NCI-H1105 (cell line): ENCODE measurements at regions not wholly inside any gene's neighbourhood (a gene's known extent, or its start where the extent isn't known, plus 50 kb on each side); places are given as distances from the start of the nearest gene placed in this dataset.

ENCODE experiments used
- DNase-seq: peaks from one replicate; lab custom pipeline; 2025; lab: John Stamatoyannopoulos, UW

- DNase-seq: no peak
Measured at GRCh38 chr14:71467361-71467811, 464.8 kb upstream of the RGS6 start.

- DNase-seq: no peak
Measured at GRCh38 chr14:71468701-71469100, 463.5 kb upstream of the RGS6 start.

- DNase-seq: no peak
Measured at GRCh38 chr14:71469643-71470335, 462.4 kb upstream of the RGS6 start.

DNA sequence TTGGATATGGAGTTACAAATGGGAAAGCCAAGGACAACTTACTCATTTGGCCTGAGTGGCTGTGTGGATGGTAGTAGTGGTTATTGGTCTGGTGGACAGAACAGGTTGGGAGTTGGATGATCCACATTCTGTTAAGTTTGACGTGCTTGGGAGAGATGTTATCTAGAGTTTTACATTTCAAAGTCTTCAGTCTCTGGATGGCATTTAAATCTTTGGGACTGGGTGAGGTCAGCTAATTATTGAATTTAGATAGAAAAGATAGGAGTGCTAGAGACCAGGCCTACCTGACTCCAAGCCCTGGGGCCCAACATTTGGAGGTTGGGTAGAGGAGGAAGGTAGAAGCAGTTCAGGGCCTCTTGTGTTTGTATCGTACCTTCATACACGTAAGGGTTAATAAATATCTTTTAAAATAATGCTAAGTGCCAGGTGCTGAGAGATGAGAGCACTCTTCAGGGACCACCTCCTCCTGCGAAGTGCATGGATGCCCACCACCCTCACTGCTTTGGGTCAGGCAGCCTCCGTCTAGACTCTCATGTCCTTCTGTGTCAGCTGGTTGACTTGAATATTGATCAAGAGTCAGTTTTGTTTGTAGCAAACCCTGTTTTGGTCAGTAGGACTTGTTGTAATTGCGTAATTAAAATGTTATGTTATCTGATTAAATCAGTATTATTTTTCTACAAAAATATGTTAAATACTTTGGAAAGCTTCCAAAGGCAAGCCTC is 460.4 kb upstream of the RGS6 start:
- no peak for DNase-seq

DNA sequence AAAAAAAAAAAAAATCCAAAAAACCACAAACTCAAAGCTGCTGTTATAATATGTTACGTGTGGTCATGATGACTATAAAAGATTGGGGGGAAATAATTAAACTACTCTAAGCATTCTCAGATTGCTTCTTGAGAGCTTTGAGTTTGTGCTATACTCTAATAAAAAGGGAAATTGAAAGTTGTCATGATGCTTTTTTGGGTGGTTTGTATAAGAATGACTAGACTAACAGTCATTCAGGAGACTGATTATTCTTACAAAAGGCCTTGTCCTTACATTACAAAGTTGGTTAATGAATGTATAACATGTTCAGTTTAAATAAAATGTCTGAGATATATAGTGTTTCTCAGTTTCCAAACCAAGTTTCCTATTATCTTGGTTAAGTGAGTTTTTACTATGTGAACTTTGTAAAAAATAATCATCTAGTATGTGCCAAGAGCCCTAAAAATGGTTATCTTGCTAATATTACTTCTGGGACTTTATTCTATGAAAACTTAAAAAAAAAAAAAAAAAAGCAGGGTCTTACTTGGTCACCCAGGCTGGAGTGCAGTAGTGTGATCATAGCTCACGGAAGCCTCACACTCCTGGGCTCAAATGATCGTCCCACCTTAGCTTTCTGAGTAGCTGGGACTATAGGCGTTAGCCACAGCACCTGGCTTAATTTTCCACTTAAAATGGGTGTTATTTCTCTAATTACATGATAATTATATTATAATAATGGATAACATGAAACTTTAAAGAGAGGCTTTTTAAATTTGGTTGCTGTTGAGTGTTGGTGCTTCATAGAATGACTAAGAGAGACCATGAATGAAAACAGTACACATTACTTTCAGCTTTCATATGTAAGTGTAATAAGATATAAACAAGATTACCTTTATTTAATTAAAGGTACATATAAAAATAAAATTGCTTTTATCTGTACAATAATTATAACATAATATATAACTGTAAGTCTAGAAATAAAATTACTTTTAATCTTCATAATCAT is 459.6 kb upstream of the RGS6 start:
- no peak for DNase-seq

GRCh38 chr14:71473843-71474242 is 458.4 kb upstream of the RGS6 start:
- DNase-seq: no peak

GRCh38 chr14:71474301-71475265 is 457.6 kb upstream of the RGS6 start:
- peak; percentile 85 for DNase-seq

DNA sequence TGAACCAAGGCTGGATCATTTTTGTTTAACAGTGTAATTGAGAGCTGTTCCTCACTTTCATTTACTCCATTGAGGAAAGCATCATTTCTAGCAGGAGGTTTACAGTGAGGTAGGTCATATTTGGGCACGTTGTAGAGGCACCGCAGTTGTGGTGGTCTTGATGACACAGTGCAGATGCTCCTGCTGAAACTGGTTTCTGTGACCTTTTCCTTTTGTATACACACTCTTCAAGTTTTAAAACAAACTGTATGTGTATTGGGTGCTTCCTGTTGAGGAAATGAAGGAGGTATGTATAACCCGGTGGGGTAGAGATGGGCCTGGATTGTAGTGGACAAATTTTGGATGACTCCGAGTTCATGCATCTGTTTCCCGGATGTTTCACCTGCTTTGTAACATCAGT is 456.3 kb upstream of the RGS6 start:
- no peak for DNase-seq

DNA sequence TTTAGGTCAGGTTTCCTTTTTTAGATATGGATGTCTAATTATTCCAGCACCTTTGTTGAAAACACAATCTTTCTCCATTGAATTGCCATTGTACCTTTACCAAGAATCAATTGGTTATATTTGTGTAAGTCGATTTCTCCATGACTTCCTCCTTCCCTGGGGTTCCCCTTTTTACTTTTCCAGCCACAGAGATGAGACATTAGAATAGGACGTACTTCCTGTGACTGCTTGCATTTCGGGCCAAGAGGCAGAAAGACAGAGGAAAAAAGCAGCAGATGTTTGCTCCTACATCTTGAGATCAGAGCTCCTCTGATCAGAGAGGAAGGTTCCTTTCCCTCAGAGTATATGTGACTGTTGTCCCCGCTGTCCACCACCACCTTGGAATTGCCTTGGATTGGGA is 453.7 kb upstream of the RGS6 start:
- no peak for DNase-seq

DNA sequence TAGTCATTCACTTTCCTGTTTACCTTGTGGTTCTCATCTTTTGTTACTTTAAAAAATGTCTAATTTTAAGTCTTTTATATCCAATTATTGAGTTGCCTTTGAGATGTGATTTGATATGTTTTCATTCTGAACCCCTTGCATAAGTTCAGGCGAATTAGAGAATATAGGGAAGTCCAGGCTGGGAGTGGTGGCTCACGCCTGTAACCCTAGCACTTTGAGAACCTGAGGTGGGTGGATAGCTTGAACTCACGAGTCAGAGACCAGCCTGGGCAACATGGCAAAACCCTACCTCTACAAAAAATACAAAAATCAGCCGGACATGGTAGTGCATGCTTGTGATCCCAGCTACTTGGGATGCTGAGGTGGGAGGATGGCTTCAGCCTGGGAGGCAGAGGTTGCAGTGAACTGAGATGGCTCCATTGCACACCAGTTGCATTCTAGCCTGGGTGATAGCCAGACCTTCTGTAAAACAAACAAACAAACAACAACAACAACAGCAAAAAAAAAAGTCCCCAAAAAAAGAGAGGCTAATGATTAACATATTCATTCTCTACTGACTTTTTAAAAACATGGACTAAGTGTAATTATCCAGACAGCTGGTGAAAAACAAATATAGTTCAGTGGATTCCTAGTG is 451.1 kb upstream of the RGS6 start:
- DNase-seq: no peak

DNA sequence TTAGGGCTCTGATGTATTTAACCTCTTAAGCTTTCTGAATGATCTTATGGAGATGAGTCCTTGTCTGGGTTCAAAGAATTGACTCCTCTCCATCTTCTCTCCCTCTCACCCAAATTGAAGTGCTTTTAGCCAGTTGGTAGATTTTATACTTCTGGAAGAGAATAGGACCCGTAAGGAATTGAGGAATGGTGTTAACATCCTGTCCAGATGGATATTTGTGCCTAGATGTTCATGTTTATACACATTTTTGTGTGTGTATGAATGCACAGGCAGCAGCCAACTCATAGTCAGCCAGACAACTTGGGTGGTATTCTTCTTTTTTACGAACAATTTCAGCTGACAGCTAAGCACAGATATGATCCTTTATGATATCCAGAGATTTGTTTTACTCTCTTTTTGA is 449.6 kb upstream of the RGS6 start:
- DNase-seq: no peak

DNA sequence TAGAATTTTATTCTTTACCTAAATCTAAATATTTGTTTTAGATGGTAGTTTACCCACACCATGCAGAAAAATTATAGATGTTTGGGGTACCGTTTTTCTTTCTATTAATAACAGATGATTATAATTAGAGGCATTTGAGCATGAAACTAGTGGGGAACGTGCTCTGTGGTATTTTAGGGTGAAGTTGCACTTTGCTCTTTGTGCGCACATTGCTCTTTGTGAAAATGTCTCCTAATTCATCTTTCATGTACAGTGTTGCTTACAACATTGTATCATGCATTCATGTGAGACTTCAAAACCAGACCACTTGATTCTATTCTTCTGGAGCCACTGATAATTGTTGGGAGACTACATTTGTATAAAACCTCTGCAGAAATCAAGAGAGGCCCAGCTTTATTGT is 449.1 kb upstream of the RGS6 start:
- no peak for DNase-seq

- no peak for DNase-seq
Measured at GRCh38 chr14:71485833-71486232, 446.4 kb upstream of the RGS6 start.

- DNase-seq: no peak
Measured at GRCh38 chr14:71486279-71486678, 445.9 kb upstream of the RGS6 start.

- DNase-seq: no peak
Measured at GRCh38 chr14:71487449-71487848, 444.8 kb upstream of the RGS6 start.

GRCh38 chr14:71487941-71488340 is 444.3 kb upstream of the RGS6 start:
- no peak for DNase-seq

DNA sequence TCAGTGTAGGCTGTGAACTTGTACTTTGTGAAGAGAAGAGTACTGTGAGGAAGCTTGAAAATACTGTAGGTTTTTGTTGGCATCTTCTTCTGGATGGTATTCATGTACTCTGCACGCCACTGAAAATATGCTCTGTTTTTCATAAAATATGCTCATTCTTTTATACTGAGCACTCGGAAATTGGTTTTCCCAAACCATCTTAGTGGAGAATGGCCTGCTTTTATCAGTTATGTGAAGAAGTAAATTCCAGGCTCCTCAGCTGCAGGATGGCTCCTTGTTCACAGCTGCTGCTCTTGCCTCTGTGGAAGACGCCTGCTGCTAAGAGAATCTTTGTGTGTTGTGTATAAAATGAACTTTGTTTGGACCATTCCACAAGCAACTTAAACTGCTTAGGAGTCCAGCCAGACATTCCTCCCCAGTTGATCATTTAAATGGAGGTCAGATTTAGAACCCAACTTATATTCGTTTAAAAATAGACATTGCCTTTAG is 443.5 kb upstream of the RGS6 start:
- DNase-seq: no peak

- no peak for DNase-seq
Measured at GRCh38 chr14:71489742-71490141, 442.5 kb upstream of the RGS6 start.

- DNase-seq: no peak
Measured at GRCh38 chr14:71491931-71492330, 440.3 kb upstream of the RGS6 start.

GRCh38 chr14:71492346-71492745 is 439.9 kb upstream of the RGS6 start:
- no peak for DNase-seq

DNA sequence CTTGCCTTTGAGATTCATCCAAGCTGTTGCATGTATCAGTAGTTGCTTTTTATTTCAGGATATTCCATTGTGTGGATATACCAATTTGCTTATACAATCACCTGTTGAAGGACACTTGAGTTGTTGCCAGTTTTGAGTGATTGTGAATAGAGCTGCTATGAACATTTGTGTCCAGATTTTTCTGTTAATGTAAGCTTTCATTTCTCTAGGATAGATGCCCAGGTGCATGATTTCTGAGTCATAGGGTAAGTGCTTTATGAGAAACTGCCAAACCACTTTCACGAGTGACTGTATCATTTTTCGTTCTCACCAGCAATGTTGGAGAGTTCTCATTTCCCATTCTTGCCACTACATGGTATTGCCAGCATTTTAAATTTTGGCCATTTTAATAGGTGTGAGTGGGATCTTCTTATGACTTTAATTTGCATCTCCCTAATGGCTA is 434.6 kb upstream of the RGS6 start:
- peak; percentile 79 for DNase-seq
